Endothelial cell of umbilical vein (primary cell): ENCODE measurements at regions not wholly inside any gene's neighbourhood (a gene's known extent, or its start where the extent isn't known, plus 50 kb on each side); places are given as distances from the start of the nearest gene placed in this dataset.

Experiments used
- BruUV-seq: library from RNA; stranded (reverse); fragments of 400-500 nt; replicated peaks from 2 replicates; lab custom pipeline; 2021; lab: Mats Ljungman, UMichigan
- CTCF ChIA-PET: fragments of 300-600, 350-600 bp; sonication (Branson Sonifier 250); formaldehyde crosslinking; loops from one replicate; lab custom pipeline; 2021; ENCODE audit warnings: antibody characterized with exemption, inconsistent platforms; lab: Charles Lee
- POLR2A ChIA-PET: fragments of 300-600, 350-600 bp; sonication (Branson Sonifier 250); formaldehyde crosslinking; loops from one replicate; lab custom pipeline; 2021; ENCODE audit warnings: antibody characterized with exemption, inconsistent platforms; lab: Charles Lee
- DNase-seq: peaks from one replicate; pipeline ENCODE4 v3.0.0-alpha.2; 2011; ENCODE audit warnings: low read depth, low spot score
- FAIRE-seq: peaks from 2 replicates; lab custom pipeline; 2011; peaks lifted over from hg19 to GRCh38; lab: Jason Lieb, UNC
- H2AFZ ChIP-seq: 2 replicates; pipeline ENCODE4 v1.6.0; 2012; ENCODE audit warnings: low read depth, low read length, control low read depth, inconsistent platforms
- H3K27ac ChIP-seq: 2 replicates; pipeline ENCODE4 v1.5.1; 2011; ENCODE audit warnings: low read depth, mild to moderate bottlenecking, control low read depth, low read length, moderate library complexity; ENCODE audit not compliant: insufficient read depth
- H3K27me3 ChIP-seq, 2 experiments: 2 replicates each; pipeline versions ENCODE4 v1.6.0 to v1.6.1; 2011; ENCODE audit warnings: low read length in 2 of 2, mixed read lengths in 1 of 2; ENCODE audit not compliant: control insufficient read depth in 2 of 2, insufficient read depth in 2 of 2
- H3K36me3 ChIP-seq, 2 experiments: 2 replicates in 1 of 2; 3 replicates in 1 of 2; pipeline ENCODE4 v1.5.1; 2011; ENCODE audit warnings: low read length in 2 of 2, mild to moderate bottlenecking in 1 of 2, moderate library complexity in 1 of 2; ENCODE audit not compliant: control insufficient read depth in 2 of 2, insufficient read depth in 2 of 2; ENCODE audit errors: extremely low read depth in 1 of 2
- H3K4me1 ChIP-seq: 3 replicates; pipeline ENCODE4 v1.5.1; 2011; ENCODE audit warnings: mild to moderate bottlenecking, low read length; ENCODE audit not compliant: control insufficient read depth, insufficient read depth; ENCODE audit errors: extremely low read depth
- H3K4me2 ChIP-seq: 2 replicates; pipeline ENCODE4 v1.6.1; 2011; ENCODE audit warnings: low read length, control low read depth, mixed read lengths; ENCODE audit not compliant: insufficient read depth
- H3K4me3 ChIP-seq, 3 experiments: fragments of 200-600 bp in 1 of 3; sonication (generic), shearing (Covaris generic) in 1 of 3; replicated peaks in 1 of 3; 2 replicates each; pipeline ENCODE4 v1.5.1; 2011 to 2016; ENCODE audit warnings: control low read depth in 3 of 3, low read length in 3 of 3, mild to moderate bottlenecking in 2 of 3, inconsistent platforms in 1 of 3, low read depth in 1 of 3, moderate library complexity in 1 of 3; ENCODE audit not compliant: insufficient read depth in 1 of 3
- H3K79me2 ChIP-seq: 2 replicates; pipeline ENCODE4 v1.6.0; 2012; ENCODE audit warnings: low read length, inconsistent platforms; ENCODE audit not compliant: control insufficient read depth, insufficient read depth
- H3K9ac ChIP-seq: replicated peaks from 2 replicates; pipeline ENCODE3; 2011; ENCODE audit warnings: low read length, control low read depth; ENCODE audit not compliant: insufficient read depth; ENCODE audit errors: extremely low read depth
- H3K9me1 ChIP-seq: replicated peaks from 3 replicates; pipeline ENCODE4 v1.6.0; 2011; ENCODE audit warnings: mild to moderate bottlenecking, low read length; ENCODE audit not compliant: control insufficient read depth, insufficient read depth; ENCODE audit errors: extremely low read depth
- H3K9me3 ChIP-seq: replicated peaks from 2 replicates; pipeline ENCODE4 v1.5.1; 2012; ENCODE audit warnings: low read length, inconsistent platforms; ENCODE audit not compliant: control insufficient read depth, insufficient read depth
- H4K20me1 ChIP-seq: replicated peaks from 2 replicates; pipeline ENCODE3; 2011; ENCODE audit warnings: mild to moderate bottlenecking, low read length; ENCODE audit not compliant: control insufficient read depth, insufficient read depth; ENCODE audit errors: extremely low read depth
- EZH2 ChIP-seq: IDR thresholded peaks from 2 replicates; pipeline ENCODE4 v1.6.1; 2012; ENCODE audit warnings: borderline replicate concordance, low read depth, mild to moderate bottlenecking, moderate library complexity, low read length, inconsistent platforms; ENCODE audit not compliant: severe bottlenecking
- FOS ChIP-seq: IDR thresholded peaks from 2 replicates; pipeline ENCODE4 v1.6.1; 2011; ENCODE audit warnings: mild to moderate bottlenecking, low read length, moderate library complexity, borderline replicate concordance; ENCODE audit not compliant: insufficient read depth
- GATA2 ChIP-seq: IDR thresholded peaks from 2 replicates; pipeline ENCODE4 v1.7.0; 2011; ENCODE audit warnings: low read depth, mild to moderate bottlenecking, moderate library complexity, mixed read lengths, low read length; ENCODE audit not compliant: insufficient read length, insufficient read depth
- JUN ChIP-seq: IDR thresholded peaks from 2 replicates; pipeline ENCODE4 v1.6.1; 2011; ENCODE audit warnings: borderline replicate concordance, low read depth; ENCODE audit not compliant: insufficient read length, insufficient read depth
- MYC ChIP-seq: IDR thresholded peaks from one replicate; pipeline ENCODE4 v1.6.1; 2011; ENCODE audit warnings: mild to moderate bottlenecking, low read depth, low read length
- POLR2A ChIP-seq: IDR thresholded peaks from 2 replicates; pipeline ENCODE4 v1.6.1; 2012; ENCODE audit warnings: low read depth, mild to moderate bottlenecking, control low read depth, low read length
- POLR2AphosphoS5 ChIP-seq: IDR thresholded peaks from 2 replicates; pipeline ENCODE4 v1.6.1; 2012; ENCODE audit warnings: low read depth, mild to moderate bottlenecking, control low read depth, low read length, moderate library complexity; ENCODE audit not compliant: insufficient read depth
- dilution Hi-C: fragments of 300-500 bp; cut with MboI; formaldehyde crosslinking; loops from one replicate; pipeline ENCODE4 v1.15.0; 2019; ENCODE audit warnings: low sequenced_read_pairs; ENCODE audit not compliant: extremely low pct_ligation_motif_present
- intact Hi-C: fragments of 100-400 bp; cut with micrococcal nuclease; formaldehyde crosslinking; loops from one replicate; pipeline ENCODE4 v1.10.0; 2022
- TF ChIP-seq, protein P1 (sequence below): IDR thresholded peaks from 2 replicates; pipeline ENCODE4 v1.6.1; 2011; ENCODE audit not compliant: insufficient read depth, insufficient read length
- TF ChIP-seq, protein P2 (sequence below), 2 donors: IDR thresholded peaks; 1 replicate in 1 of 2; 2 replicates in 1 of 2; pipeline ENCODE4 v1.5.1; 2011; ENCODE audit warnings: low read length in 2 of 2, mild to moderate bottlenecking in 2 of 2, moderate library complexity in 2 of 2, control low read depth in 1 of 2, inconsistent platforms in 1 of 2, low read depth in 1 of 2; ENCODE audit not compliant: insufficient read depth in 1 of 2; ENCODE audit errors: extremely low read depth in 1 of 2

DNA sequence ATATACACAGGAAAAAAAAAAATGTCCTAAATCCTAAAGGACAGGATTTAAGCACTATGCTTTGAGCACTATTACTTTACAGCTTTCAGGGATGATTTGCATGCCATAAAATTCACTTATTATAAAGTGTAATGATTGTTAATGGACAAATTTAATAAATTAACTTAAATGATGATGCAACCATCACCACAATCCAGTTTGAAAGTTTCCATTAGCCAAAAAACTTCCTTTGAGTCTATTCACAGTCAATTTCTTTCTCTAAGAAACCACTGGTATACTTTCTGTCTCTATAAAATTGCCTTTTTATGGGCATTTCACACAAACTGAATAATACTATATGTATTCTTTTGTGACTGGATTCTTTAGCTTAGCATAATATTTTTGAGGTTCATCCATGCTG is 111.1 kb upstream of the RIOK3 start:
- no TSS peak for BruUV-seq
- Histone ChIP-seq H3K79me2 (no peaks in the 10 kb centered on the region), H4K20me1 (no peaks in the 10 kb centered on the region), H3K4me1 (no peaks in the 10 kb centered on the region), H3K9me3 (no peaks in the 10 kb centered on the region), H3K27ac (no peak overlapping the region), H3K4me2 (no peak overlapping the region), H3K36me3 (no peaks in the 10 kb centered on the region), H3K27me3 (no peaks in the 10 kb centered on the region), H3K9ac (no peak overlapping the region), H2AFZ (no peak overlapping the region), H3K4me3 (no peak overlapping the region), H3K9me1 (no peaks in the 10 kb centered on the region)
- POLR2A ChIA-PET: no interaction called here
- FAIRE-seq: no peak
- intact Hi-C loops (no loop called here), dilution Hi-C loops (no loop called here)
- CTCF ChIA-PET: interaction anchor here (1.0 kb wide), 1 partner anchor 17 kb away, joined by 3 read pairs; no protein-coding TSS in a partner anchor
- TF ChIP-seq, protein P1, sequence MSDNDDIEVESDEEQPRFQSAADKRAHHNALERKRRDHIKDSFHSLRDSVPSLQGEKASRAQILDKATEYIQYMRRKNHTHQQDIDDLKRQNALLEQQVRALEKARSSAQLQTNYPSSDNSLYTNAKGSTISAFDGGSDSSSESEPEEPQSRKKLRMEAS: no peak
- TF ChIP-seq EZH2 (no peak), POLR2AphosphoS5 (no peak), JUN (no peak), POLR2A (no peak), FOS (no peak), GATA2 (no peak), MYC (no peak)
- TF ChIP-seq, protein P2, sequence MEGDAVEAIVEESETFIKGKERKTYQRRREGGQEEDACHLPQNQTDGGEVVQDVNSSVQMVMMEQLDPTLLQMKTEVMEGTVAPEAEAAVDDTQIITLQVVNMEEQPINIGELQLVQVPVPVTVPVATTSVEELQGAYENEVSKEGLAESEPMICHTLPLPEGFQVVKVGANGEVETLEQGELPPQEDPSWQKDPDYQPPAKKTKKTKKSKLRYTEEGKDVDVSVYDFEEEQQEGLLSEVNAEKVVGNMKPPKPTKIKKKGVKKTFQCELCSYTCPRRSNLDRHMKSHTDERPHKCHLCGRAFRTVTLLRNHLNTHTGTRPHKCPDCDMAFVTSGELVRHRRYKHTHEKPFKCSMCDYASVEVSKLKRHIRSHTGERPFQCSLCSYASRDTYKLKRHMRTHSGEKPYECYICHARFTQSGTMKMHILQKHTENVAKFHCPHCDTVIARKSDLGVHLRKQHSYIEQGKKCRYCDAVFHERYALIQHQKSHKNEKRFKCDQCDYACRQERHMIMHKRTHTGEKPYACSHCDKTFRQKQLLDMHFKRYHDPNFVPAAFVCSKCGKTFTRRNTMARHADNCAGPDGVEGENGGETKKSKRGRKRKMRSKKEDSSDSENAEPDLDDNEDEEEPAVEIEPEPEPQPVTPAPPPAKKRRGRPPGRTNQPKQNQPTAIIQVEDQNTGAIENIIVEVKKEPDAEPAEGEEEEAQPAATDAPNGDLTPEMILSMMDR (IDR thresholded peaks at IDR 0.05; ENCODE audit: extremely low read depth in 1 of 2, insufficient read depth in 1 of 2, low read depth in 1 of 2, low read length in 2 of 2): no peak
- DNase-seq: no peak
